ENCODE measurements at regions not wholly inside any gene's neighbourhood (a gene's known extent, or its start where the extent isn't known, plus 50 kb on each side); places are given as distances from the start of the nearest gene placed in this dataset.

GRCh38 chr3:111253733-111254132 is 182.1 kb downstream of the NECTIN3 start:
- Mint-ChIP-seq H3K4me3 (ENCODE audit: unreplicated experiment) (no peak overlapping the region), H3K9me3 (ENCODE audit: unreplicated experiment) (no peaks in the 10 kb centered on the region), H3K27me3 (ENCODE audit: unreplicated experiment) (no peaks in the 10 kb centered on the region), H3K36me3 (ENCODE audit: unreplicated experiment) (no peaks in the 10 kb centered on the region), H3K27ac (ENCODE audit: unreplicated experiment) (no peak overlapping the region), H3K4me1 (ENCODE audit: unreplicated experiment) (no peaks in the 10 kb centered on the region)
- no peak for DNase-seq (ENCODE audit: extremely low spot score, unreplicated experiment)
- no peak for TF ChIP-seq CTCF (IDR thresholded peaks at IDR 0.05)

- no peak for TF ChIP-seq CTCF (IDR thresholded peaks at IDR 0.05)
- Mint-ChIP-seq H3K27me3 (ENCODE audit: unreplicated experiment) (peaks cover 2% of the 10 kb centered on the region), H3K27ac (ENCODE audit: unreplicated experiment) (no peak overlapping the region), H3K4me1 (ENCODE audit: unreplicated experiment) (no peaks in the 10 kb centered on the region), H3K9me3 (ENCODE audit: unreplicated experiment) (peaks cover 22% of the 10 kb centered on the region), H3K36me3 (ENCODE audit: unreplicated experiment) (peaks cover 2% of the 10 kb centered on the region), H3K4me3 (ENCODE audit: unreplicated experiment) (no peak overlapping the region)
- no peak for DNase-seq (ENCODE audit: extremely low spot score, unreplicated experiment)
Observed at GRCh38 chr3:111260878-111261277, 189.3 kb downstream of the NECTIN3 start.

GRCh38 chr3:111269777-111270176 is 198.2 kb downstream of the NECTIN3 start:
- no peak overlapping the region for H3K27ac Mint-ChIP-seq (ENCODE audit: unreplicated experiment)
- H3K27me3 Mint-ChIP-seq (ENCODE audit: unreplicated experiment), result peaks cover 1% of the 10 kb centered on the region
- H3K4me3 Mint-ChIP-seq (ENCODE audit: unreplicated experiment), result no peak overlapping the region
- no peaks in the 10 kb centered on the region for H3K36me3 Mint-ChIP-seq (ENCODE audit: unreplicated experiment)
- H3K9me3 Mint-ChIP-seq (ENCODE audit: unreplicated experiment), result peaks cover 12% of the 10 kb centered on the region
- TF ChIP-seq CTCF (IDR thresholded peaks at IDR 0.05), result no peak
- DNase-seq (ENCODE audit: extremely low spot score, unreplicated experiment), result no peak
- H3K4me1 Mint-ChIP-seq (ENCODE audit: unreplicated experiment), result no peaks in the 10 kb centered on the region

DNA sequence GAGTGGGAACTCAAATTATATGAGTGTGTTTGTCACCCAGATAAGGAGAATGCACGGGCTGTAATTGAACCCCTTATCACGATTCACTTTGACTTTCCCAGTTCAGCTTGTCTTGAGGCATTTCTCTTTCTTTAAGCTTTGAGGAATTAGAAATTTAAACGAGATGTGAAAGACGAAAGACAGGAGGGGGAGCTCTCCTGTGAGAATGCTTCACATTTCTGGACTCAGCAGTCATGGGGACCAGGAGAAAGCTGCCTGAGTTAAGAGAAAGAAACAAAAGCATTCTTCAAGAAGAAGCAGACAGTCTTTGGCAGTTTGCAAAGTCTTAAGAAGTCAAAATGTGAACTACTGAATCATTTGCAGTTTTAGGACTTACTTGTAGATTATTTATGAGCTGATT is 205.6 kb downstream of the NECTIN3 start:
- H3K27ac Mint-ChIP-seq (ENCODE audit: unreplicated experiment), result no peak overlapping the region

GRCh38 chr3:111278959-111279358 is 207.3 kb downstream of the NECTIN3 start:
- H3K36me3 Mint-ChIP-seq (ENCODE audit: unreplicated experiment), result no peaks in the 10 kb centered on the region
- no peak for TF ChIP-seq CTCF (IDR thresholded peaks at IDR 0.05)
- H3K27ac Mint-ChIP-seq (ENCODE audit: unreplicated experiment), result no peak overlapping the region
- DNase-seq (ENCODE audit: extremely low spot score, unreplicated experiment), result no peak
- no peaks in the 10 kb centered on the region for H3K9me3 Mint-ChIP-seq (ENCODE audit: unreplicated experiment)
- H3K4me3 Mint-ChIP-seq (ENCODE audit: unreplicated experiment), result no peak overlapping the region
- H3K4me1 Mint-ChIP-seq (ENCODE audit: unreplicated experiment), result no peaks in the 10 kb centered on the region
- peaks cover 2% of the 10 kb centered on the region for H3K27me3 Mint-ChIP-seq (ENCODE audit: unreplicated experiment)

More for the DNA sequence above, 205.6 kb downstream of the NECTIN3 start:
- DNase-seq (ENCODE audit: extremely low spot score, unreplicated experiment), result no peak
- Mint-ChIP-seq H3K36me3 (ENCODE audit: unreplicated experiment) (no peaks in the 10 kb centered on the region), H3K27me3 (ENCODE audit: unreplicated experiment) (peaks cover 2% of the 10 kb centered on the region), H3K4me3 (ENCODE audit: unreplicated experiment) (no peak overlapping the region), H3K4me1 (ENCODE audit: unreplicated experiment) (no peaks in the 10 kb centered on the region), H3K9me3 (ENCODE audit: unreplicated experiment) (no peaks in the 10 kb centered on the region)
- TF ChIP-seq CTCF (IDR thresholded peaks at IDR 0.05), result peak; percentile 50
